ENCODE measurements at regions not wholly inside any gene's neighbourhood (a gene's known extent, or its start where the extent isn't known, plus 50 kb on each side); places are given as distances from the start of the nearest gene placed in this dataset.

DNA sequence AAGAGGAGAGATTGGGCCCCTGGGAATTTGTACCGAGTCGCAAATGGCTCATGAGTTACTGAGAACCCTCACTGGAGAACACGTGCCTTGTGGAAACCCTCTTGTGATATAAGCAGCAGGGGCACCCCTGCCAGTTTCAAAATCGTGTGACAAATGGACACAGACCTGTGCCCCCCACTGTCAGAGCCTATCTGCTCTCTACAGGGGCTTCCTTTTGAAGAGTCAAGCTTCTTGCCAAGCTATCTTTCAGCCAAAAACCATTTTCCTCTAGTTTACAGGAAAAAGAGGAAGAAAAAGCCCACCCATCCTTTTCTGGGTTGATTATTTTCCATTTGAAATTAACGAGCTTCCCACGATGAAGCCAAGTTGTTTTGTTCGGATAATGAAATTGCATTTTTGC is 64.1 kb upstream of the MPP7 start:
- H2BK5ac ChIP-seq (ENCODE audit: low read depth, low read length), result no peak overlapping the region
- WGBS, 2 experiments (ENCODE audit: extremely low coverage in 1 of 2, insufficient coverage in 1 of 2, insufficient read length in 1 of 2, insufficient replicate concordance in 2 of 2, low coverage in 1 of 2, low lambda C conversion rate in 2 of 2, missing lambda C conversion rate in 1 of 2), result 81% methylated on average over 7 of the region's 7 CpGs; no CpG with 5 or more reads in 1 of the 2 experiments
- no peak overlapping the region for H4K5ac ChIP-seq (ENCODE audit: insufficient read length, low read depth, low read length)
- ChIA-PET POLR2A (ENCODE audit: partially characterized antibody) (no interaction called here), CTCF (ENCODE audit: partially characterized antibody) (interaction anchor here (0.6 to 1.9 kb wide), 3 partner anchors 15 to 170 kb away, joined by 3 to 14 read pairs (median 3); no protein-coding TSS in a partner anchor)
- H3K9ac ChIP-seq (replicated peaks in 1 of 4; ENCODE audit: extremely low read depth in 1 of 4, low read depth in 3 of 4, low read length in 3 of 4), result no peak overlapping the region
- no peaks in the 10 kb centered on the region for H3K36me3 ChIP-seq (ENCODE audit: control insufficient read depth in 2 of 4, insufficient read depth in 4 of 4, low read length in 3 of 4)
- H3K79me1 ChIP-seq (ENCODE audit: low read depth, low read length), result no peaks in the 10 kb centered on the region
- FAIRE-seq (no peak), DNase-seq (ENCODE audit: low read depth in 1 of 2, low spot score in 2 of 2) (no peak)
- no peak overlapping the region for H3K4ac ChIP-seq (replicated peaks; ENCODE audit: insufficient read length, low read depth, low read length)
- H2AK5ac ChIP-seq (ENCODE audit: low read depth, low read length), result no peak overlapping the region
- H3K27ac ChIP-seq (ENCODE audit: low read depth, low read length), result no peak overlapping the region
- no peaks in the 10 kb centered on the region for H3K79me2 ChIP-seq (ENCODE audit: control insufficient read depth in 1 of 2, insufficient read depth in 2 of 2, low read length in 2 of 2)
- H3K27me3 ChIP-seq (replicated peaks in 1 of 4; ENCODE audit: control insufficient read depth in 3 of 4, extremely low read depth in 1 of 4, insufficient read depth in 3 of 4, low read length in 3 of 4), result no peaks in the 10 kb centered on the region
- no peak overlapping the region for H3K14ac ChIP-seq (ENCODE audit: insufficient read length)
- H3K4me1 ChIP-seq (replicated peaks in 1 of 4; ENCODE audit: control insufficient read depth in 3 of 4, insufficient read depth in 4 of 4, low read length in 3 of 4), result peaks cover 0 to 5% (median under 1%) of the 10 kb centered on the region in 4 experiments; a peak in 1 of 7 replicates
- no peak overlapping the region for H2BK15ac ChIP-seq (ENCODE audit: low read length)
- H2BK12ac ChIP-seq (ENCODE audit: low read depth, low read length), result no peak overlapping the region
- no peak overlapping the region for H3K4me2 ChIP-seq (ENCODE audit: insufficient read depth in 1 of 2, low read depth in 2 of 2, low read length in 2 of 2)
- H2BK20ac ChIP-seq (ENCODE audit: low read length), result no peak overlapping the region
- no peak overlapping the region for H4K8ac ChIP-seq (ENCODE audit: extremely low read depth, insufficient read depth, low read length)
- no peak overlapping the region for H3K23ac ChIP-seq (ENCODE audit: insufficient read length)
- H2AFZ ChIP-seq (ENCODE audit: low read length), result no peak overlapping the region
- TF ChIP-seq CBX5 (IDR thresholded peaks at IDR 0.05; ENCODE audit: low read depth, low read length), result no peak
- TF ChIP-seq RXRA (IDR thresholded peaks at IDR 0.05; ENCODE audit: insufficient read depth, low read depth, low read length), result no peak
- no peak for TF ChIP-seq KDM5A (IDR thresholded peaks at IDR 0.05; ENCODE audit: low read length)
- H3K18ac ChIP-seq (ENCODE audit: extremely low read depth, low read length), result no peak overlapping the region
- no peaks in the 10 kb centered on the region for H4K20me1 ChIP-seq (replicated peaks in 1 of 2; ENCODE audit: control insufficient read depth in 1 of 2, insufficient read depth in 2 of 2, low read length in 2 of 2)
- H2BK120ac ChIP-seq (replicated peaks; ENCODE audit: low read depth, low read length), result no peak overlapping the region
- H3K23me2 ChIP-seq (ENCODE audit: low read depth, low read length), result no peaks in the 10 kb centered on the region; the same call in 1 of the 2 replicates
- H4K91ac ChIP-seq (replicated peaks; ENCODE audit: insufficient read length, low read length), result no peak overlapping the region
- no peak overlapping the region for H3K56ac ChIP-seq (replicated peaks; ENCODE audit: insufficient read length, low read depth, low read length)
- no peak overlapping the region for H3K4me3 ChIP-seq (ENCODE audit: extremely low read depth in 1 of 4, insufficient read depth in 2 of 4, low read depth in 3 of 4, low read length in 4 of 4)
- H3K9me3 ChIP-seq (ENCODE audit: insufficient read depth in 2 of 2, low read depth in 1 of 2, low read length in 1 of 2), result no peaks in the 10 kb centered on the region

Data from H1 (cell line).